GM19043 (cell line): ENCODE measurements at regions not wholly inside any gene's neighbourhood (a gene's known extent, or its start where the extent isn't known, plus 50 kb on each side); places are given as distances from the start of the nearest gene placed in this dataset.
"Not testable (repeated sequence)": the region's sequence is repeated elsewhere in the genome, so short reads cannot be mapped to it uniquely, and the experiment has no call there.

Source experiments
- ATAC-seq: cut with Tn5 transposase; IDR thresholded peaks from one replicate; pipeline ENCODE4 v1.9.1; 2021; ENCODE audit warnings: low read depth; ENCODE audit not compliant: unreplicated experiment

DNA sequence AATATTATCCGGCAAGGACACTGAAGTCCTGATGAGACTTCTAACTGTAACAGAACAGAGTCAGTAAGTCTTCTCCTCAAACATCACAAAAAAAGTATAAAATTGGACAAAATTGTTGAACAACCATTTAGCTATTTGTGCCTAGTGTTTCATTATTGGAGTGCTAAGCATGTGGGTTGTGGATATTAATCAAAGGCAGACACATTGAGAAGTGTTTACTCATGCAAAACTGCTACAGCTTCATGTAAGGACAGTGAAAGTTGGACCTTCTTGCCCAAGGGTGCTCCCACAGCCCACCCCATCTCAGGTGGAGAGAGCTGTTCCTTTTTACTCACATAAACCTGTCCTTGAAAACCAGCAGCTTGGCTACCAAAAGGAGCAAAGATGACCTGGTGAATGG lies 355.1 kb upstream of the DAB2 start:
- ATAC-seq, result no peak

DNA sequence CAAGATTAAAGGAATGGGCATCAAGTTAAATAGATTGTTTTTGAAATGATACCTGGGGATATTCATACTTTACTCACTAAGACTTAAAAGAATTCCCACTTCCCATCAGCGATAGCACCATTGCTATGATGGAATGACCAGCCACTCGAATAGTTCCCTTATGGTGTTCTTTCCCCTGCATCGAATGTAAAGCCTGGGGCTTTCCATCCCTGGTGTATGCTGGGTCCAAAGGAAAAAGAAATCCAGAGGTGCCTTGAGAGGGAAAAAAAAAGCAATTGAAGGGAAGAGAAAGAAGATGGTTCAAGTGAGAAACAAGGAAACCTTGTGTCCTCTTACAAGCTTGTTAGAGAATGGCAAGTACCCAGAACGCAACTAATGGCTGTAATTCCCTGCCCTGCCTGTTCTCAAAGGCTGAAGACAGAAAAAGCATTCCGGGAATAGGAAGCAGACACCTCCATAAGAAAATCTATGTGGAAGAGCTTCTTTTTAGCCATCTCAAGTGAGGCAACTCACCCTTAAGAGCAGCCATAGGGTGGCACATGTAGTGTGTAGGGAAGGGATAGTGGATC lies 351.1 kb upstream of the DAB2 start:
- no peak for ATAC-seq

DNA sequence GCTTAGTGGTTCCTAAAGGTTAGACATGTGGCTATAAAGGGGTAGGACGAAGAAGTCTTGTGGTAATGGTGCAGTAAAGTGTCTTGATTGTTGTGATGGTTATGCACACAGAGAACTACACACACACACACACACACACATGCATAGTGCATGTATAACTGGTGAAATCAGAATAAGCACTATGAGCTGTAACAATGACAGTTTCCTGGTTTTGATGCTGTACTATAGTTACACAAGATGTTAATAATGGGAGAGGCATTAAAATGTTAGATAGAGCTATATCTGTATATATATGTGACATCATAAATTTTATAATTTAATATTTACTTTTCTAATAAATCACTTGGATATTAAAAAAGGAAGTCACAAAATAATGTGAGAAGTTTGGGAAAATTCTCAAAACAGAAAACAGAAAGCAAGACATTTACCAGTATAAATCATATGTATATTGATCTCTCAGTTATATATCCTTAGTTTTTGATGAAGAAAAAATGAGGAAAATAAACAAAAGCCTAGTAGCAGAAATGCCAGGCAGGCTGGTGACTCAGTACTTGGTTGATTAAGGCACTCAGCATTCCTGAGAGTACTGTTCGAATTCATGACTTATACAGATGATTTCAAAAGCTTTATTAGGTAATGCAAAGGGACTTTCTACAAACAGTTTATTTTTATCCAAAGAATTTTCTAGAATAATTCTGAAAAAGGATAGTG lies 350.5 kb upstream of the DAB2 start:
- no peak for ATAC-seq

DNA sequence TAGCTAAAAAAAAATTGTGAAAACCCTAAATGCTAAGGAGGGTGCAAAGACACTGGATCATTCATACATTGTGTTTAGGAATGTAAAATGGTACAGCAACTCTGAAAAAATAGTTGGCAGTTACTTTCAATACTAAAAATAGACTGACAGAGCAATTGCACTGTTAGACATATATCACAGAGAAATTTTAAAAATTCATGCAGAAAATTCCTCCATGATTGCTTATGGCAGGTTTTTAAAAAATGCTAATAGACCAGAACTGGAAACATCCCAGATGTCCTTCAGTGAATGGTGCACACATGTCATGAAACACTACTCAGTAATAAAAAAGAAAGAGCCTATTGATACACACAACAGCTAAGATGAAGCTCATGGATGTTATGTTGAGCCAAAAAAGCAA lies 349.8 kb upstream of the DAB2 start:
- ATAC-seq, result no peak

DNA sequence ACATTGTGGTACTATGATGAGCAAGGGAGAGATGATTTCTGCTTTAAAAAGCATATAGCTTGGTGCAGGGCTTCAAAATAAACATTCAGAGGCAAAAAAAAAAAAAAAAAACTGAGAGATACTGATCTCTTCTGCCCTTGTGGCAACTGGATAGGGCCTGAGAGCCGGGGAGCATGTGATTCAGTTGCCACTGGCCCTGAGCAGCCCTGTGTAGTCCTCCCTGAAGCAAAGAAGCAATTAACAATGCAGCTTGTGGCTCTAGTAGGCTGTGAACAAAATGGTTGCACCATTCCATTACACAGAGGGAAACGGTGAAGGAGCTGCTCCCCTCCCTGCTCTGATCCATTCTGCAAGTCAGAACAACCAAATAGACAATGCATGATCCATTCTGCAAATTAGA lies 347.5 kb upstream of the DAB2 start:
- ATAC-seq, result no peak

DNA sequence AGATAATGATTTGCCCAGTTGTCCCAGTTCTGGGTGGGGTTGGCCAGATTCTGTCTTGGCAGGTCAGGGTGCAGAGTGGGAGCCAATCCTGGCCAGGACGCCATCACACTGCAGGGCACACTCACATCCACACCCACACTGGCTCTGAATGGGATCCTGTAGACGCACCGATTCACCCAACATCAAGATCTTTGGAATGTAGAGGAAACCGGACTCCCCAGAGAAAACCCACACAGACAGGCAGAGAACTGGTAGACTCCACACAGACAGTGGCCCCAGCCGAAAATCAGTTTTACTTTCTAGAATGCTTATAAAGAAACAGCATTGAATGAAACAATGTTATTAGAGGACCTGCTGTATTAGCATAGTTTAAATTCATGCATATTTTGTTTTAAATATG lies 343.1 kb upstream of the DAB2 start:
- no peak for ATAC-seq

DNA sequence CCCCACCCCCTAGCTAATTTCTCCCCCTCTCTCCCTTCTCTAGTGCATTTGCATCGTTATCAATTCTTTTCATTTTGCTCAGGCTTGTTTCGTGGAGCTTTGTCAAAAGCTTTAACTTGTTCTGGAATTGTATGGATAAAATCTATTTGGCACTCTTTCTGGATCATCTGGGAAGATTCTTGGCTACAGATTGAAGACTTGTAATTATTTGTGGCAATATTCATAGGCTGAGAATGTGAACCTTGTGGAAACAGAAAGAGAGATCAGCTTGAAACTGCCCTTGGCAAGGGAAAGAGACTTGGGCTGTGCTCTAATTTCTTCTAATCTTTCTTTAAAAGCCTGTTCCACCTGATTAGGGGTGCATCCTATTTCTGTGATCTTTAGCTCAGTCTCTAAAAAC lies 340.6 kb upstream of the DAB2 start:
- no peak for ATAC-seq

DNA sequence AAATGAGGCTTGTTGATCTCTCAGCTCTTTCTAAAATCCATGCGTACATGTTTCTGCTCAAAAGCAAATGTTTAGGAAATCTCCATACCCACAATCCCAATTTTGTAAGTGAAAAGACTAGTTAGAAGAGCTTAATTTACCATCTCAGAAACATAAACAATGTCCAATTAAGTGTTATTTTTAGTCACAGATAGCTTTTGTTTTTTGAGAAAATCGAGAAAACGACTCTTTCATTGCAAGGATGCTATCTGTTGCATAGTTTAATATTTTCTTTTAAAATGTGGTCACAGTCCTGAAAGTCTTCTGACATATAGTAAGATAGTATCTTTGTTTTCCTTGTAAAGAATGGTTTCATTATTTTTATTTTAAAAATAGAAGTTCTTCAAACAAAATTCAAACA lies 338.0 kb upstream of the DAB2 start:
- ATAC-seq, result no peak

DNA sequence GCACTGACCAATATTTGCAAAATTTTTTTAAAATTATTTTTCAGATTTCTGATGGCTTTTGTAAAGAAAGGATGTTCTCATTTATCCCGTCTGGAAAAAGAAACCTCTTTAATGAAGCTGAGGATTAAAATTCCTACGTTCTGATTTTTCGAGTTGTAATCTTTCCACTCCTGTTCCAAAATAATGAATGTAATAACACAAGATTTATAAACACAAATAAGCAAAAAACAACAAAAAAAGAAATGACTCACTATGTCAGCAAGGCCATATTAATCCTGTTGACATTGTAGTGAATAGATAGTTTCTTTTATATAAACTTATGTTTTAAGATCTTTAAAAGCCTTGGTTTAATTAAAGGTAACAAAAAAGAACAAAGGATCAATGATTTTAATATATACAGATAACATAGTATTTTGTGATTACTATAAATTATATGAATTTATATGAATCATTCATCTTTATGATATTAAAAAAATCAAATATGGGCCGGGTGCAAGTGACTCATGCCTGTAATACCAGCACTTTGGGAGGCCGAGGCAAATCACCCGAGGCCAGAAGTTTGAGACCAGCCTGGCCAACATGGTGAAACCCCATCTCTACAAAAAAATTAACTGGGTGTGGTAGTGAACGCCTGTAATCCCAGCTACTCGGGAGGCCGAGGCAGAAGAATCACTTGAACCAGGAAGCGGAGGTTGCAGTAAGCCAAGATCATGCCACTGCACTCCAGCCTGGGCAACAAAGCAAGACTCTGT lies 336.6 kb upstream of the DAB2 start:
- ATAC-seq, result no peak

DNA sequence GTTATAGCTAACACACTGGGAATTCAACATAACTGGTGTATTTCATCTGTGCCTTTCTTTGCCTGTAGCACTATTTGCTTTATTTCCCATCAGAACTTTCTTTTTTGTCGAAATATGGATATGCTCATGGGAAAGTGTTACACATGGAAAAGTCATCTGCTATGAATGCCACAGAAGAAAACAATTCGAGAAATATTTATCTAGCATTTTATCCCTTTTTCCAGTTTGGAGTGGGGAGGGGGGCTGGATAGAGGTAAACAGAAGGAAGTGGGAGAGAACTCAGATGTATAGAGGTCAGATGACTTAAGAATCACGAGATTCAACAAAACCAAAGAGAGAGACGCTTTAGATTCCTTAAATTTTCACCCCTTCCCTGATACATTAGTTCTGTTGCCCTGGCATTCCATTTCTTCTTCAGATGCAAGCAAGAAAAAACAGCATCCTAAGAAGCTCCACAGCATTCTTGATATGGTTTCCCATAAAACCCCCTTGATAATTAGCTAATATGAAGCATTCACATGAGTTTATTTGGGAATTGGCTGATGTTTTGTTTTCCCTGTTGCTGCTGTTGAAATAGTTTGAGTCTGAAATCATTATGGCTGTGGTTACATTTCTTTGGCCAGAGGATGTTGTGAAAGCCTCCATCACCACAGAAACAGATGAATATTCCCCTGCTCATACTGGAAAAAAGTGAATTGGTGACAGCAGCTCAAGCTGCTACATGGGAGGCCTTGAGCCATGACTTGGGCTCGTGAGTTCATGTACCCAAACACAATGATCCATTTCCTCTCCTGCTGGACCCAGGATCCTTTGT lies 335.8 kb upstream of the DAB2 start:
- ATAC-seq, result no peak

DNA sequence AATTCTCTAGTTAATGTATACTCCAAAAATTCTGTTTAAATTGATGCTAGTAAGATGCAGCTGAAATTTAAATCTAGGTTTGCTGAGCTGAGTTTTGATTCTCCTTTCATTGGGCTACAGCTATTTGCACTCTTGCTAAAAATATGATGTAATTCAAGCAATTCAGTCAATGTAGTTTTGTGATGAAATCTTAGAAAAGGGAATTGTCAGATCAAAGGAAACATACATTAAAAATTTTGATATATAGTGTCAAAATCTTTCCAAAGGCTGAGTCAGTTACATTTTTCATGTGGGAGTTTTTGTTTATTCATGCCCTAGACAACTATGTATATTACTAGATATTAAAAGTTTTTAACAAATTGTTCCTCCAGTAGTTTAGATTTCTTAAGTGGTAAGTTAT lies 334.9 kb upstream of the DAB2 start:
- ATAC-seq, result no peak

DNA sequence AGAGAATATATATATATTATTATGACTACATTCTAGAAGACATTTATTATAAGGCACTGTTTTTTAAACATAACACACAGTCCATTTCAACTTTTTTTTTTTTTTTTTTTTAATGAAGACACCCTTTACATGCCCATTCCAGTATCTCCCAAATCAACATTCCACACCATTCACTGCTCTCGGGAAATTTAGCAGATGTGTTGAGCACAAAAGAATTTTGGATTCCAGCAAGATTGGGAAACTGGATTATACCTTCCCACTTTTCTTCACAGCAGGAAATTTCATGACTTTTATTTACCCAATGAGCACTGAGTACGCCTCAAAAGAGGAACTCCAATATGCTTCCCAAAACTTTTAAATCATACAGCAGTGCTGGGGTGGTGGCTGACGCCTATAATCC lies 333.6 kb upstream of the DAB2 start:
- no peak for ATAC-seq

DNA sequence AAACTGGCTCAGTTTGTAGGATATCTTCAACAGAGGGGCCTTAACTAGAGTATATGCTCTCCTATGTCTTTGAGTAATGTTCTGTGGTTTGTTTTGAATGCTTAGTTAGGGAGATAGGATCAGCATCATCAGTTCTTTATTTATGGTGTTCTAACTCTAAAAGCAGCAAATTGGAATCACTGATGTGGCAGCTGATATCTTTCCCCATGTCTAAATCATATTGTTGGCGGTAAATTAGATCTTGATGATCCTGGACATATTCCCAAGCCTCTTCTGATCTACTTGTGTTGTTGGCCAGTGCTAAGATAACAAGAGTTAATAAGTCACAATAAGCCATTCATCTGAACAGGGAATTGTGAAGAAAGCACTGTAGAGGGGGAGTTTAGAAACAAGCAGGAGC lies 332.4 kb upstream of the DAB2 start:
- ATAC-seq, result no peak

DNA sequence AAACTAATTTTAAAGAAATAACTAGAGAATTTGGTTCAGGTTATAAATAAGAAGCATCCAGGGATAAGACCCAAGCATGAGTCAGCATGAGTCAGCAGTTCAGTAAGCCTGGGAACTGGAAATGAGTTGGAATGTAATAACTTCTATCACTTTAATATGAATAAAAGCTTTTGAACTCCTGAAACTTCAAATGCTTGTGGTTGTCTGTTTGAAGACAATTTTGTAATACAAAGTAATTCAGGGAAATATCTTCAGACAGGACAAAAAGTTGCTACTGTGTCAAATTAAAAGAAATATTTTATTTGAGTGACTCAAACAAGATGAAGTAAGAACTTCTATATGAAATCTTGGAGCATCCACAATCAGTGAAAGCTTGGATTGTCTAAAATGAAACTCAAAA lies 331.2 kb upstream of the DAB2 start:
- ATAC-seq, result no peak

DNA sequence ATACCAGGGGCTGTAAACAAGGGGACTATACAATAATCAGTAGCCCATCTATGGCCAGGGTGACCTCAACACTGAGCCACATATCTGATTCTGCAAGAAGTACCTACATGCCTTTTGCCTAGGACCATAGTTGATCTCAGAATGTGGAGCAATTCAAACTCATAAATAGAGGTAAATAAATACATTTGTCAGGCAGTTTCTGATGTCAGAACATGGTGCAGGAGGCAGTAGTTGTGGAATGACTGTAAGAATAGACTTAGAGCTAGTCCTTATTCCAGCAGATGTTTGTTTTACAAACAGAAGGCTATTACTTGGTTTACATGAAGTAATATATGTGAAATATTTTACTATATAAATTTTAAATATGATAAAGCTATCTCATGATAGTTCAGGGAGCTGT lies 330.7 kb upstream of the DAB2 start:
- no peak for ATAC-seq

DNA sequence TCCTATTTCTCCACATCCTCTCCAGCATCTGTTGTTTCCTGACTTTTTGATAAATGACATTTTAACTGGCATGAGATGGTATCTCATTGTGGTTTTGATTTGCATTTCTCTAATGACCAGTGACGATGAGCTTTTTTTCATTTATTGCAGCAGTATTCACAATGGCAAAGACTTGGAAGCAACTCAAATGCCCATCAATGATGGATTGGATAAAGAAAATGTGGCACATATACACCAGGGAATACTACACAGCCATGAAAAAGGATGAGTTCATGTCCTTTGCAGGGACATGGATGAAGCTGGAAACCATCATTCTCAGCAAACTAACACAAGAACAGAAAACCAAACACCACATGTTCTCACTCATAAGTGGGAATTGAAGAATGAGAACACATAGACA lies 329.0 kb upstream of the DAB2 start:
- ATAC-seq, result not testable (repeated sequence)

DNA sequence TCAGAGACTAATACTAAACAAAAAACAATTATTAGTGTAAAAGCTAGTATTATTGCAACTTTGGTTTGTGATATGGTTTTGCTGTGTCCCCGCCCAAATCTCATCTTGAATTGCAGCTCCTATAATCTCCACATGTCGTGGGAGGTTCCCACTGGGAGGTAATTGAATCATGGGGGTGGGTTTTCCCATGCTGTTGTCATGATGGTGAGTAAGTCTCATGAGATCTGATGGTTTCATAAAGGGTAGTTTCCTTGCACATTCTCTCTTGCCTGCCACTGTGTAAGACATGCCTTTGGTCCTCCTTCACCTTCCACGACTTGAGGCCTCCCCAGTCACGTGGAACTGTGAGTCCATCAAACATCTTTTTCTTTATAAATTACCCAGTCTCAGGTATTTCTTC lies 325.9 kb upstream of the DAB2 start:
- ATAC-seq, result no peak

DNA sequence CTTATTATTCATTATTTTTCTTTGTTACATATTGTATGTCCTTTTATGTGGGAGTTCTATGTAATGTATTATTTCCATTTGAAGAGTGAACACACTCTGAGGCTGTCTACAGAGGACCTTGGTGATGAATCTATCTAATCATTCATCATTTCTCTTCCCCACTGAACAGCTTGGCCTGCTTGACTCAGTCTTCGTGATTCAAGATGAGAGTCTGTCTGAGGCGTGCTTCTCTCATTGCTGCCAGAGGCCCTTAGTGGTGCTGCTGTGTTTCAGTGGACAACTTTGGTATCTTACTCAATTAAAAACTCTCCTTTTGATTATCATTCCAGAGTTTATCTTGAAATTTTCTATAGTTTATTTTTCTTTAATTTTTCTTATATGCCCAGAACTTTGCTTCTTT lies 318.1 kb upstream of the DAB2 start:
- no peak for ATAC-seq

DNA sequence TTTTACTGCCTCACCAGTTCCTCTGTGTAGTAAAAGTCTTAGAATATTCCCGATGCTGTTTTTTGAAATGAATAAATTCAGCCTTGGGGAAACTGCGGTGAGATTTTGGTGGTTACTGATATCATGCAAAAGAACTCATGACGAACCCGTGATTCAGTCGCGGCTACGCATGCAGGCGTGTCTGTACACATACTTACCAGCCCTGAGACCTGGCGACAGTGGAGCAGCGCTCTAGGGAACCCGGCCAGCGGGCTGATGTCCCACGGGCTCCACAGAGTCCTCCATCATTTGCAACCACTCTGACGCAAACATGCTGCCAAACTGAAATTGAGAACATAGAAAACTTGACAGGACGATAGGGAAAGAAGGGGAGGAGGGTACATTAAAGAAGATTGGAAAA lies 315.6 kb upstream of the DAB2 start:
- ATAC-seq, result no peak

DNA sequence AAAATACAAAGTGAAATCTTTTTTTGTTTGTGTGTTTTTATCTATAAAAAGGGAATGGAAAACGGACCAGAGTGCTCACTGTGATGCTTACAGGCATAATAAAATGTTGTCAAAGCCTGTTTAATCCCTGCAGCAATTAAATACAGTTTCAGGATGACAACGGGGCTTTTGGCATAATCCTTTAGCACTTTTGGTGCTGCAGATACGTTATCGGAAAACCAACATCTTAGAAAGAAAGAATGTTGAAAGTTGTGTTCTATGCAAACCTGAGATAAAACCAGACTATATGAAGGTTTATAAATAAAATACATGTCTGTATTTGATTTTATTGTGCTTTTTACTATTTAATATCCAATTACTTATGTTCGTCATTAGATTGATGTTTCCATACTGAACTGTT lies 307.4 kb upstream of the DAB2 start:
- ATAC-seq, result no peak

DNA sequence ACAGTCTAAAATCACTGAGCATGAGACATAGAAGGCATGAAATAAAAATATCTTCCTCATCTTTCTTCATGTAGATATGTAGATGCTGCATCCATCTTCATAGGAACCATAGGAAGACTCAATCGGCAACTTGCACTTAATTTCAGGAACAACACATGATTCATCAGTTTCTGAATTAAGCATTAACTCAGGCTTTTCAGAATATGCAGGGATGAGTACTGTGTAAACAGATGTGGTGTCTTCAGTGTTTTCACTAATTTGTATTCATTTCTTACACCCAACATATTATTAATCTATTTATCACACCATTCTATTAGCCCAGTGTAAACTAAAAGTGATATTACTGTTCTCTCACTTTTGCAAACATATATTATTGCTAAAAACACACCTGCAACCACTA lies 305.9 kb upstream of the DAB2 start:
- no peak for ATAC-seq
